Calu3 (cell line): ENCODE measurements at regions not wholly inside any gene's neighbourhood (a gene's known extent, or its start where the extent isn't known, plus 50 kb on each side); places are given as distances from the start of the nearest gene placed in this dataset.

Source experiments
- BruUV-seq: library from RNA; stranded (reverse); fragments of 400-500 nt; replicated peaks from 2 replicates; lab custom pipeline; 2021; lab: Mats Ljungman, UMichigan
- CTCF ChIA-PET: fragments of 300-600 bp; sonication (Branson Sonifier 250); formaldehyde crosslinking; loops from one replicate; lab custom pipeline; 2022; ENCODE audit warnings: antibody characterized with exemption; lab: Charles Lee
- DNase-seq: peaks from one replicate; pipeline ENCODE4 v3.0.0; 2022
- H3K27ac Mint-ChIP-seq: one replicate; pipeline ENCODE4 v1.8.0; 2022; ENCODE audit warnings: mixed read lengths; ENCODE audit not compliant: unreplicated experiment
- H3K27me3 Mint-ChIP-seq: one replicate; pipeline ENCODE4 v1.8.0; 2022; ENCODE audit warnings: mixed read lengths; ENCODE audit not compliant: unreplicated experiment
- H3K36me3 Mint-ChIP-seq: one replicate; pipeline ENCODE4 v1.8.0; 2022; ENCODE audit warnings: mild to moderate bottlenecking, moderate library complexity, mixed read lengths; ENCODE audit not compliant: insufficient read depth, unreplicated experiment
- H3K4me1 Mint-ChIP-seq: one replicate; pipeline ENCODE4 v1.8.0; 2022; ENCODE audit warnings: mild to moderate bottlenecking, low read depth, mixed read lengths; ENCODE audit not compliant: unreplicated experiment
- H3K4me3 Mint-ChIP-seq: one replicate; pipeline ENCODE4 v1.8.0; 2022; ENCODE audit warnings: mild to moderate bottlenecking, low read depth, moderate library complexity, mixed read lengths; ENCODE audit not compliant: unreplicated experiment
- H3K9me3 Mint-ChIP-seq: one replicate; pipeline ENCODE4 v1.8.0; 2022; ENCODE audit warnings: low read depth, mixed read lengths; ENCODE audit not compliant: unreplicated experiment
- intact Hi-C: fragments of 100-400 bp; cut with micrococcal nuclease; formaldehyde crosslinking; loops from one replicate; pipeline ENCODE4 v1.10.0; 2022; ENCODE audit not compliant: unreplicated experiment
- TF ChIP-seq, protein P1 (sequence below): fragments of 200-600 bp; IDR thresholded peaks from one replicate; pipeline ENCODE4 v1.8.0; 2022; ENCODE audit warnings: antibody characterized with exemption; ENCODE audit not compliant: unreplicated experiment

DNA sequence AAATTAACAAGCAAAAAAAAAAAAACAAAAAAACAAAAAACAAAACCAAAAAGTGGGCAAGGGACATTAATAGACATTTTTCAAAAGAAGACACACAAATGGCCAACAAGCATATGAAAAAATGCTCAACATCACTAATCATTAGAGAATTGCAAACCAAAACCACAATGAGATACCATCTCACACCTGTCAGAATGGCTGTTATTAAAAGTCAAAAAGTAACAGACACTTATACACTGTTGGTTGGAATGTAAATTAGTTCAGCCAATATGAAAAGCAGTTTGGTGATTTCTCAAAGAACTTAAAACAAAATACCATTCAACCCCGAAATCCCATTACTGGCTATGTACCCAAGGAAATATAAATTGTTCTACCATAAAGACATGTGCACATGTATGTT is 222.4 kb upstream of the CD96 start:
- no peak for DNase-seq
- TF ChIP-seq, protein P1, sequence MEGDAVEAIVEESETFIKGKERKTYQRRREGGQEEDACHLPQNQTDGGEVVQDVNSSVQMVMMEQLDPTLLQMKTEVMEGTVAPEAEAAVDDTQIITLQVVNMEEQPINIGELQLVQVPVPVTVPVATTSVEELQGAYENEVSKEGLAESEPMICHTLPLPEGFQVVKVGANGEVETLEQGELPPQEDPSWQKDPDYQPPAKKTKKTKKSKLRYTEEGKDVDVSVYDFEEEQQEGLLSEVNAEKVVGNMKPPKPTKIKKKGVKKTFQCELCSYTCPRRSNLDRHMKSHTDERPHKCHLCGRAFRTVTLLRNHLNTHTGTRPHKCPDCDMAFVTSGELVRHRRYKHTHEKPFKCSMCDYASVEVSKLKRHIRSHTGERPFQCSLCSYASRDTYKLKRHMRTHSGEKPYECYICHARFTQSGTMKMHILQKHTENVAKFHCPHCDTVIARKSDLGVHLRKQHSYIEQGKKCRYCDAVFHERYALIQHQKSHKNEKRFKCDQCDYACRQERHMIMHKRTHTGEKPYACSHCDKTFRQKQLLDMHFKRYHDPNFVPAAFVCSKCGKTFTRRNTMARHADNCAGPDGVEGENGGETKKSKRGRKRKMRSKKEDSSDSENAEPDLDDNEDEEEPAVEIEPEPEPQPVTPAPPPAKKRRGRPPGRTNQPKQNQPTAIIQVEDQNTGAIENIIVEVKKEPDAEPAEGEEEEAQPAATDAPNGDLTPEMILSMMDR: no peak
- Mint-ChIP-seq H3K9me3 (no peaks in the 10 kb centered on the region), H3K4me1 (peaks cover 18% of the 10 kb centered on the region), H3K27me3 (no peaks in the 10 kb centered on the region), H3K27ac (no peak overlapping the region), H3K36me3 (no peaks in the 10 kb centered on the region), H3K4me3 (no peak overlapping the region)
- CTCF ChIA-PET: interaction anchor here (0.6 kb wide), 1 partner anchor 150 kb away, joined by 4 read pairs; no protein-coding TSS in a partner anchor
- intact Hi-C loops: no loop called here
- no TSS peak for BruUV-seq

DNA sequence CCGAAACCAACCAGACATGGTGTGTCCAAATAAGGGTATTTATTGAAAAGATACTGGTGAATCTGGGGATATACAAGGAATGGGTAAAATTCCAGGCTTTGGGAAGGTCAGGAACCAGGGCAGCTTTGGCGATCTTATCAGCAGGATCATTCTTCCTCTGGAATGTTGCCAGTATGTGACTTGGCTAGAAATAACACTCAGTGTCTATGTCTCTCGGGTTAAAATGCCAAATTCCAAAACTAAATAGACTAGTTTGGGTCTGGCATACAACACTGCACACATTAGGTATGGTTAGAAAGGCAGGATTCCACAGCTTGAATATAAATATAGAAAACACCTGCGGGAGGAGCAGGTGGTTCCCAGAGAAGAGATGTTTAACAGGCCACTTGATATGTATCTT is 220.2 kb upstream of the CD96 start:
- Mint-ChIP-seq H3K4me1 (peaks cover 23% of the 10 kb centered on the region), H3K36me3 (no peaks in the 10 kb centered on the region), H3K27ac (no peak overlapping the region), H3K27me3 (no peaks in the 10 kb centered on the region), H3K4me3 (no peak overlapping the region), H3K9me3 (no peaks in the 10 kb centered on the region)
- BruUV-seq: no TSS peak
- intact Hi-C loops: loop anchor here (10.0 kb wide), 1 partner anchor 237 kb away; no protein-coding TSS in a partner anchor
- TF ChIP-seq, protein P1: no peak
- DNase-seq: no peak
- CTCF ChIA-PET: no interaction called here

DNA sequence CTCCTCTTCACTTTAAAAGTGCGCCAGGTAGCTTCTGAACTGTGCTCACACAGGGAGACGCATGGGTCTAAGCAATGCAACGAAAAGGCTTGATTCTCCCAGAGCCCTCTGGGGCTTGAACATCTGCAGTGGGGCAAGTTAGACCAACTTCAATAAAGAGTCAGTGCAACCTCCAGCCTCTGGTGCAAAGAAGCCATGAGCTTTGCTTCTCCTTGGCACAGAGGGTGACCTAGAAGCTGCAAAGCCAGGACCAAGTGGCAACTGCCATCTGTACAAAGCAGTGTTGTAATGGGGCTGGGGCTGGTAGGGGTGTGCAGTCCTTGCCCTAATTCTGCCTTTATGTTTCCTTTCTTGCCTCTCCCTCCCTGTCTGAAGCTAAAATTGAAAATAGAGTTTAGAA is 219.0 kb upstream of the CD96 start:
- Mint-ChIP-seq H3K4me1 (peaks cover 23% of the 10 kb centered on the region), H3K4me3 (no peak overlapping the region), H3K9me3 (no peaks in the 10 kb centered on the region), H3K36me3 (no peaks in the 10 kb centered on the region), H3K27me3 (no peaks in the 10 kb centered on the region), H3K27ac (no peak overlapping the region)
- no TSS peak for BruUV-seq
- DNase-seq: no peak
- TF ChIP-seq, protein P1: no peak
- CTCF ChIA-PET: no interaction called here
- intact Hi-C loops: loop anchor here (10.0 kb wide), 1 partner anchor 238 kb away; no protein-coding TSS in a partner anchor

DNA sequence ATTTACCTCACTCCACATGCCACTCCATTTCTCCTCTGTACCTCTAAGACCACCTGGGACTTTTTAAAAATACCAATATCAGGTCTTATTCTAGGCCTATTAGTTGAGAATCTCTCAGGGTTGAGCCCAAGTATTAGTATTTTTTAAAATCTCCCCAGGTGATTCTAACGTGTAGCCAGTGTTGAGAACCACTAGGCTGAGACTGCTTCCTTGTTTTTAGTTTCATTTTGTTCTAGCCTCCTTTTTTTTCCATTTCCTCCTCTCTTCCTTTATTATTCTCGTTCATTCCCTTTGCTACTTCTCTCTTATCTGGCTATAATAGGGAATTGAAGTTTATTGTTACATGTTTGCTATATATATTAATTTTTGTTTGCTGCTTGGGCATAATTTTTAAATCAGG is 217.8 kb upstream of the CD96 start:
- Mint-ChIP-seq H3K27me3 (no peaks in the 10 kb centered on the region), H3K4me3 (no peak overlapping the region), H3K27ac (no peak overlapping the region), H3K36me3 (no peaks in the 10 kb centered on the region), H3K9me3 (no peaks in the 10 kb centered on the region), H3K4me1 (peaks cover 23% of the 10 kb centered on the region)
- intact Hi-C loops: loop anchor here (10.0 kb wide), 1 partner anchor 239 kb away; no protein-coding TSS in a partner anchor
- TF ChIP-seq, protein P1: no peak
- BruUV-seq: no TSS peak
- CTCF ChIA-PET: no interaction called here
- DNase-seq: no peak
